ENCODE measurements at regions not wholly inside any gene's neighbourhood (a gene's known extent, or its start where the extent isn't known, plus 50 kb on each side); places are given as distances from the start of the nearest gene placed in this dataset.

- TF ChIP-seq CTCF (IDR thresholded peaks at IDR 0.05; ENCODE audit: poor library complexity) (no peak), EZH2 (IDR thresholded peaks at IDR 0.05; ENCODE audit: borderline replicate concordance) (no peak), EZH2phosphoT487 (IDR thresholded peaks at IDR 0.05; ENCODE audit: low read depth, severe bottlenecking, unreplicated experiment) (no peak)
- H3K79me2 ChIP-seq, result no peaks in the 10 kb centered on the region
- no peaks in the 10 kb centered on the region for H4K20me1 ChIP-seq (ENCODE audit: insufficient read depth, poor library complexity, severe bottlenecking)
- H3K9me2 ChIP-seq (replicated peaks; ENCODE audit: insufficient read depth), result no peaks in the 10 kb centered on the region
- no peak overlapping the region for H3K27ac ChIP-seq
- WGBS (ENCODE audit: low lambda C conversion rate, missing lambda C conversion rate), result 78% methylated on average over 2 of the region's 2 CpGs
- no peak for DNase-seq (ENCODE audit: low spot score)
- H3K27me3 ChIP-seq, result no peaks in the 10 kb centered on the region
- H3K4me2 ChIP-seq, result no peak overlapping the region
- H2AFZ ChIP-seq, result no peak overlapping the region
- H3K4me3 ChIP-seq, result no peak overlapping the region
- no peaks in the 10 kb centered on the region for H3K9me3 ChIP-seq (ENCODE audit: low read depth)
- H3K36me3 ChIP-seq (replicated peaks; ENCODE audit: insufficient read depth, low read depth), result no peaks in the 10 kb centered on the region
- no peaks in the 10 kb centered on the region for H3K4me1 ChIP-seq (ENCODE audit: insufficient read depth)
Measured at GRCh38 chr2:38509947-38510326, 92.8 kb downstream of the HNRNPLL start.

GRCh38 chr2:38509314-38509946 is 93.3 kb downstream of the HNRNPLL start:
- H3K79me2 ChIP-seq, result no peaks in the 10 kb centered on the region
- WGBS (ENCODE audit: low lambda C conversion rate, missing lambda C conversion rate), result 80% methylated on average over 5 of the region's 5 CpGs
- no peaks in the 10 kb centered on the region for H3K9me2 ChIP-seq (replicated peaks; ENCODE audit: insufficient read depth)
- no peak overlapping the region for H2AFZ ChIP-seq
- DNase-seq (ENCODE audit: low spot score), result no peak
- no peak for TF ChIP-seq EZH2phosphoT487 (IDR thresholded peaks at IDR 0.05; ENCODE audit: low read depth, severe bottlenecking, unreplicated experiment)
- TF ChIP-seq CTCF (IDR thresholded peaks at IDR 0.05; ENCODE audit: poor library complexity), result no peak
- no peak for TF ChIP-seq EZH2 (IDR thresholded peaks at IDR 0.05; ENCODE audit: borderline replicate concordance)
- H3K9me3 ChIP-seq (ENCODE audit: low read depth), result no peaks in the 10 kb centered on the region
- no peak overlapping the region for H3K27ac ChIP-seq
- no peaks in the 10 kb centered on the region for H3K36me3 ChIP-seq (replicated peaks; ENCODE audit: insufficient read depth, low read depth)
- no peaks in the 10 kb centered on the region for H3K4me1 ChIP-seq (ENCODE audit: insufficient read depth)
- H3K4me3 ChIP-seq, result no peak overlapping the region
- H3K27me3 ChIP-seq, result no peaks in the 10 kb centered on the region
- no peak overlapping the region for H3K4me2 ChIP-seq
- no peaks in the 10 kb centered on the region for H4K20me1 ChIP-seq (ENCODE audit: insufficient read depth, poor library complexity, severe bottlenecking)

GRCh38 chr2:38508311-38509039 is 94.3 kb downstream of the HNRNPLL start:
- TF ChIP-seq EZH2phosphoT487 (IDR thresholded peaks at IDR 0.05; ENCODE audit: low read depth, severe bottlenecking, unreplicated experiment) (no peak), CTCF (IDR thresholded peaks at IDR 0.05; ENCODE audit: poor library complexity) (peak; percentile 73), EZH2 (IDR thresholded peaks at IDR 0.05; ENCODE audit: borderline replicate concordance) (no peak)
- no peak overlapping the region for H3K4me2 ChIP-seq
- H3K4me3 ChIP-seq, result no peak overlapping the region
- no peak overlapping the region for H2AFZ ChIP-seq
- 36% methylated on average over 10 of the region's 10 CpGs for WGBS (ENCODE audit: low lambda C conversion rate, missing lambda C conversion rate)
- no peaks in the 10 kb centered on the region for H3K27me3 ChIP-seq
- H3K4me1 ChIP-seq (ENCODE audit: insufficient read depth), result no peaks in the 10 kb centered on the region
- DNase-seq (ENCODE audit: low spot score), result peak; percentile 93
- H3K9me3 ChIP-seq (ENCODE audit: low read depth), result no peaks in the 10 kb centered on the region
- H3K27ac ChIP-seq, result no peak overlapping the region
- H3K36me3 ChIP-seq (replicated peaks; ENCODE audit: insufficient read depth, low read depth), result no peaks in the 10 kb centered on the region
- no peaks in the 10 kb centered on the region for H3K79me2 ChIP-seq
- H3K9me2 ChIP-seq (replicated peaks; ENCODE audit: insufficient read depth), result no peaks in the 10 kb centered on the region
- H4K20me1 ChIP-seq (ENCODE audit: insufficient read depth, poor library complexity, severe bottlenecking), result no peaks in the 10 kb centered on the region

All from hepatocyte (in vitro differentiated cells).